Fibroblast of villous mesenchyme (primary cell): ENCODE measurements at regions not wholly inside any gene's neighbourhood (a gene's known extent, or its start where the extent isn't known, plus 50 kb on each side); places are given as distances from the start of the nearest gene placed in this dataset.

ENCODE experiments used
- DNase-seq: peaks from one replicate; pipeline ENCODE4 v3.0.0-alpha.2; 2010; ENCODE audit warnings: low read depth
- H3K4me3 ChIP-seq: 2 replicates; pipeline ENCODE4 v1.5.1; 2011; ENCODE audit warnings: low read depth, mild to moderate bottlenecking, low read length
- CTCF ChIP-seq: IDR thresholded peaks from 2 replicates; pipeline ENCODE4 v1.5.1; 2012; ENCODE audit warnings: low read depth, mild to moderate bottlenecking, low read length; ENCODE audit not compliant: insufficient read depth

GRCh38 chr3:26535151-26535550 is 87.4 kb upstream of the LRRC3B start:
- H3K4me3 ChIP-seq = no peak overlapping the region
- DNase-seq = no peak
- no peak for TF ChIP-seq CTCF

DNA sequence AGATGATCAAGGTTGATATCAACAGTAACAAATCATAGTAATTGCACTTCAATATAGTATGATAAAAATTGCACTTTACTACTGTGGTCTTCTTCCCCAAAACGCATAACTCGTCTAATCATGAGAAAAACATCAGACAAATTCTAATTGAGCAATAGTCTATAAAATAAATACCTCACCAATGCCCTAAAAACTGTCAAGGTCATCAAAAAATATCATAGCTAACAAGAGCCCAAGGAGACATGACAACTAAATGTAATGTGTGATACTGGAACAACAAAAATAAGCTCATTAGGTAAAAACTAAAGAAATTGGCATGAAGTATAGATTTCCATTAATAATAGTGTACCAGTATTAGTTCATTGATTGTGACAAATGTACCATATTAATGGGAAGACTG is 85.6 kb upstream of the LRRC3B start:
- TF ChIP-seq CTCF = no peak
- H3K4me3 ChIP-seq = no peak overlapping the region
- DNase-seq = no peak

GRCh38 chr3:26550413-26550812 is 72.2 kb upstream of the LRRC3B start:
- DNase-seq = no peak
- H3K4me3 ChIP-seq = no peak overlapping the region
- no peak for TF ChIP-seq CTCF

DNA sequence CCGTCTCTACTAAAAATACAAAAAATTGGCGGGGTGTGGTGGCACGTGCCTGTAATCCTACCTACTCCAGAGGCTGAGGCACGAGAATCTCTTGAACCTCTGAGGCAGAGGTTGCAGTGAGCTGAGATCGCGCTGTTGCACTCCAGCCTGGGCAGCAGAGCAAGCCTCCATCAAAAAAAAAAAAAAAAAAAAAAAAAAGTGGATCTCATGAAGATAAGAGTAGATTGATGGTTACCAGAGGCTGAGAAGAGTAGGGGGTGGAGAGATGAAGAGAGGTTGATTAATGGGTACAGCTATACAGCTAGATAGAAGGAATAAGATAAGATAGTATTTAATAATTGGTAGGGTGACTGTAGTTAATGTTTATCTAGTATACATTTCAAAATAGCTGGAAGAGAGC is 65.9 kb upstream of the LRRC3B start:
- no peak for TF ChIP-seq CTCF
- no peak for DNase-seq
- no peak overlapping the region for H3K4me3 ChIP-seq

DNA sequence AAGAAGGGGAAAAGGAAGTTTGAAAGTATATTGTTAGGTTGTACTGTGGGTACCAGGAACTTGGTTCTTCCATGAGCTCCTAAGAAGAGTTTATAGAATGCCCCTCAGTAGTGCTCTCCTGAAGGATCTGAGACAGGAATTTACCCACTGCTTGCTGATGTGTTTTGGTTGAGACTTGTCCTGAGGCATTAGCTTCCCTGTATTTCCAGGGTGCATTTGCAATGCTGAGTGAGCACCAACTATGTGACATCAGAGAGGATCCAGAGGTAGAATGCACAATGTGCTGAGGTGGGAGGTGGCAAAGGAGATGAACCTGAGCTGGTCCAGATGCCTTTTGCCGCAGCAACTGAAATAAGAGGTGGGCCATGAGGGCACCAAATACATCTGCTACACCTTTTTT is 64.3 kb upstream of the LRRC3B start:
- no peak for DNase-seq
- no peak overlapping the region for H3K4me3 ChIP-seq
- TF ChIP-seq CTCF = no peak

GRCh38 chr3:26559227-26559626 is 63.3 kb upstream of the LRRC3B start:
- H3K4me3 ChIP-seq = no peak overlapping the region
- DNase-seq = no peak
- TF ChIP-seq CTCF = no peak

GRCh38 chr3:26560081-26560480 is 62.5 kb upstream of the LRRC3B start:
- no peak for DNase-seq
- no peak overlapping the region for H3K4me3 ChIP-seq
- TF ChIP-seq CTCF = no peak
